ELR (cell line): ENCODE measurements at regions not wholly inside any gene's neighbourhood (a gene's known extent, or its start where the extent isn't known, plus 50 kb on each side); places are given as distances from the start of the nearest gene placed in this dataset.
"Not testable (repeated sequence)": the region's sequence is repeated elsewhere in the genome, so short reads cannot be mapped to it uniquely, and the experiment has no call there.

Experiments
- DNase-seq: peaks from one replicate; pipeline ENCODE4 v3.0.0-alpha.2; 2015; ENCODE audit warnings: low read depth

GRCh38 chr1:214861615-214862014 lies 220.9 kb upstream of the KCNK2 start:
- peak; percentile 42 for DNase-seq

- DNase-seq = peak; percentile 73
These were observed 220.1 kb upstream of the KCNK2 start for GRCh38 chr1:214862421-214862820.

DNA sequence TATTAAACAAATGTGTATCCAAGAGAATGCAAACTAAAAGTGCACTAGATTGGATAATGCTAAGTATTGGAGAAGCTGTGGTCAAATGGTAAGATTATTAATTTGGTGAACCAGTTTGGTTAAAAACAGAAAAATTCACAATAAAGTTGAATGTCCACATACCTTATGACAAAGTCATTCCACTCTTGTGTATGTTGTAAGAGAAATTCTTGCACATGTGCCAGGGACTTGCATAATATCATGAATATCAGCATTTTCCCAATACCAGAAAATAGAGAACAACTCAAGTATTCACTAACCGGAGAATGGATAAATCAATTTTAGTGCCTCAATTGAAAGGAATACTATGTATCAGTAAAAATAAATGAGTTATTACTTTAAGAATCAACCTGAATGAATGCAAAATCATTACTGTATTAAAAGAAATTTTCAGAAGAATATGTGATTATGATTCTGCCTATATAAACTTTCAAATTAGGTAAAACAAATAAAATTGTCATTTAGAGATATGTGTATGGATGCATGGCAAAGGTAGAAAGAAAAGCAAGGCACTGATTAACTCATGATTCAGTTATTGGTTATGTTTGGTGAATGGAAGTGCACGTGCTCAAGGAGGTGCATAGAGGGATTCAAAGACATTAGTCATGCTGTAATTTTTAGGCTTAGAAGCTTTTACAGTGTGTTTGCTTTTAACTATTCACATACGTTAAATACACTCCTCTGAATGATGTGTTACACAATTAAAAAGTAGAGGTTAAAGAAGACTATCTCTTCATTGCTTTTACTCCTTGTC lies 217.4 kb upstream of the KCNK2 start:
- DNase-seq = peak; percentile 88

GRCh38 chr1:214870426-214870825 lies 212.1 kb upstream of the KCNK2 start:
- not testable (repeated sequence) for DNase-seq

- no peak for DNase-seq
These were observed 201.6 kb upstream of the KCNK2 start for GRCh38 chr1:214880956-214881355.

DNA sequence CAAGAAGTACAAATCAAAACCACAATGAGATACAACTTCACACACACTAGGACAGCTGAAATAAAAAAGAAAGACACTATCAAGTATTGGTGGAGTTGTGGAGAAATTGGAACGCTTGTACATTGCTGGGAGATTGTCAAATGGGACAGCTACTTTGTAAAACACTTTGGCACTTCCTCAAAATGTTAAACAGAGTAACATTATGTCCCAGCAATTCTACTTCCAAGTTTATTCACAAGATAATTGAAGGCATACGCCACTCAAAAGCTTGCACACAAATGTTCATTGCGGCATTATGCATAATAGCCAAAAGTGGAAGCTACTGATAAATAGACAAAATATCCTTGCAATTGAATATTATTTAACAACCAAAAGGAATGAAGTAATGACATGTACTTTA lies 199.9 kb upstream of the KCNK2 start:
- no peak for DNase-seq

DNA sequence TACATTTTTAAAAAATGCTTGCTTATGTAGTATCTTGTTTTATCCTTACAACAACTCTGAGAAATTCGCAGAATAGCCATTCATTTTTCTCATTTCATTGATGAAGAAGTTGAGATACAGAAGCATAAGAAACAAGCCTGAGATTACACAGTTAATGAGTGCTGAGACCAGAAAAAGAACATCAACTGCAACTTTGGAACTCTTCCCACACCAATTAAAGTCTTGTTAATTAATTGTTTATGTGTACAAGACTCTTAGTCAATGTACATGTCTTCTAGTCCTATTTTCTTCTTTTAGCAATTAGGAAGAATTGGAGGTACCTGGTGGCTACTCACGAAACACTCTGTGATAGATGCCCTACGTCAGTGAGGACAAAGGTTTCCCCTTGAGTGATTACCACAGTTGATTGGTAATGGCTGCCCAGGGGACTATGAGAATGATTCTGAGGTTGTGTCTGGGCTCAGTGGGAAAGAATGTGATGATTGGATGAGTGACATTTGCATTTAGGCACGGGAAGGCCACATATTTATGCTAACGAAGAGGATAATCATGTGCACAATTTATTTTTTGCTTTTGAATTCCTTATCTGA lies 187.4 kb upstream of the KCNK2 start:
- no peak for DNase-seq

DNA sequence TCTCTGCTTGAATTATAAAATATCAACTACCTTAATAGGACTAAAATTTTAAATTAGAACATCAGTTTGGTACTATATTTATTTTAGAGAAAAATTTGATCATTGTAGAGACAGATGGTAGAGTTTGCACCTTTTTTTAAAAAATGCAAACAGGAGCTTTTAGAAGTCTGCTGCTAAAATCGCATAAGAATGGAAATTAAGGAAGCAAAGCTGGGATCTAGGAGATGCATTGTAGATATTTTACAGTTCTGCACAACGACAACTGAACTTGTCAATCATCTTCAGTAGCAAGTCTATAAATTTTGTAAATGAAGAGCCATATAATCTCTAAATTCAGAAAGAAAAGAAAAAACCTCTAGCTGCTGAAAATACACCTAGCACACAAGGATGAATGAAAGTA lies 185.6 kb upstream of the KCNK2 start:
- no peak for DNase-seq

GRCh38 chr1:214897581-214897980 lies 185.0 kb upstream of the KCNK2 start:
- DNase-seq = no peak

DNA sequence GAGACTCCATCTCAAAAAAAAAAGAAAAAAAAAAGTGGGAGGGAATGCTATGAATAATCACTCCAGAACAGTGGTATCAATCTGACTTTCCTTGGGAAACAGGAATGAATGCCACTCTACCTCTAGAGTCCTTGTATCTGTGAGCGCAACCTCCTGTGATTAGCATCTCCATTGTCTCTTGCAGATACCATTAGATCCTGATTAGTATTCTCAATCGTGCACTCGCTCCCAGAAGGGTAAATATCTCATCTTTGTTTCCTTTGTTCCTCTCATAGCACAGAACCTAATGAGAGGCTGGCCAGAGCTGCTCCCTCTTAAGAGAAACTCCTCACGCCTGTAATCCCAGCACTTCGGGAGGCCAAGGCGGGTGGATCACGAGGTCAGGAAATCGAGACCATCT lies 184.4 kb upstream of the KCNK2 start:
- no peak for DNase-seq

- DNase-seq = no peak
These were observed 183.8 kb upstream of the KCNK2 start for GRCh38 chr1:214898718-214899117.

GRCh38 chr1:214899908-214900460 lies 182.6 kb upstream of the KCNK2 start:
- DNase-seq = peak; percentile 53

DNA sequence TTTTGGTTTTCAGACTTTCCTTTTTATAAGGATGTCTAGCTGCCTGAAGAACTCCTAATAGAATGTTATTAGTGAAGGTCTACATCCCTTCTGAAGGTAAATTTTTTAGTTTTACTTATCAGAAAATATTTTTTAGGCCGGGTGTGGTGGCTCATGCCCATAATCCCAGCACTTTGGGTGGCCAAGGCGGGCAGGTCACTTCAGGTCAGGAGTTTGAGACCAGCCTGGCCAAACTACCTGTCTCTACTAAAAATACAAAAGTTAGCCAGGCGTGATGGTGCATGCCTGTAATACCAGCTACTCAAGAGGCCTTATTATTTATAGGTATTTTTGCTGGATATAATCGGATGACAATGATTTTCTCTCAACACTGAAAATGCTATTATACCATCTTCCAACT lies 181.9 kb upstream of the KCNK2 start:
- no peak for DNase-seq

- DNase-seq = peak; percentile 94
These were observed 180.8 kb upstream of the KCNK2 start for GRCh38 chr1:214901718-214902117.

GRCh38 chr1:214902636-214903320 lies 179.8 kb upstream of the KCNK2 start:
- peak; percentile 91 for DNase-seq

GRCh38 chr1:214912127-214912526 lies 170.4 kb upstream of the KCNK2 start:
- no peak for DNase-seq

DNA sequence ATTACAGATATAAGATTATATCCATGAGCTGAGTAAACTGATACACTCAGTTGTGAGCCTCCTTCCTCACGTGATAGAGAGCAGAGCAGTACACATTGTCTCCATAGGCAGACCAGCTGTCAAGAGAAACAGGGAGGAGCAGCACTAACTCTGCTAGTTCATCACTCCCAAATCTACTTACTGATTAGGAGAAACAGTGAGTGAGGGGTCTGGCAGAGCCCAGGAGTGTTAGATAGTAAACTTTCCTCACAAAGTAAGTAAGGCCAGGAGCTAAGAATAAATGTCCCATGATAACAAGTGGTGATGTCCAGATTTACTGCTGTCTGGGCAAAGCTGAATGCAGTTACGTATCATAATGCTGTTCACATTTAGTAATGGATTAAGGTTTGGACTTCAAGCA lies 168.6 kb upstream of the KCNK2 start:
- DNase-seq = no peak

DNA sequence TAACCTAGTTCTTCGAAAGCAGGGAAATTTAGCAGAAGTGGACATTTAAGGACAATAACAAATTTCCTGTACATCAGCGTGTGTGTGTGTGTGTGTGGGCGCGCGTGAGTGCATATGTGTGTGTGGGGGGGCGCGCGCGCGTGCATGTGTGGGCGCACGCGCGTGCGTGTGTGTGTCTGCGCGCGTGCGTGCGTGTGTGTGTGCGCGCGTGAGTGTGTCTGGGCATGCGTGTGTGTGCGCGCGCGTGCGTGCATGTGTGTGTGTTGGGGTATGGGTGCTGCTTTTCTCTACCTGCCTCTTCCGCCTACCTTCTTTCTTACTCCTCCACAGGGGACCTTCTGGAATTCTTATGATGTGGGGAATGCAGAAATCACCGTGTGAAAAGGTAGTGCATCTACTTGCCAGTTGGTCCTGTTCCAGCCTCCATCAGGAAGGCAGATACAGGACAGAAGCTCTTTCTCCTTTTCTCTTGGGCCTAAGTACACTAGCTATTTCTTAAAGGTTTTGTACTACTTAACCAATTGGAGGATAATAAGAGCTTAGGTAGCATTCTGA lies 165.4 kb upstream of the KCNK2 start:
- no peak for DNase-seq

- no peak for DNase-seq
These were observed 163.8 kb upstream of the KCNK2 start for GRCh38 chr1:214918745-214919144.

DNA sequence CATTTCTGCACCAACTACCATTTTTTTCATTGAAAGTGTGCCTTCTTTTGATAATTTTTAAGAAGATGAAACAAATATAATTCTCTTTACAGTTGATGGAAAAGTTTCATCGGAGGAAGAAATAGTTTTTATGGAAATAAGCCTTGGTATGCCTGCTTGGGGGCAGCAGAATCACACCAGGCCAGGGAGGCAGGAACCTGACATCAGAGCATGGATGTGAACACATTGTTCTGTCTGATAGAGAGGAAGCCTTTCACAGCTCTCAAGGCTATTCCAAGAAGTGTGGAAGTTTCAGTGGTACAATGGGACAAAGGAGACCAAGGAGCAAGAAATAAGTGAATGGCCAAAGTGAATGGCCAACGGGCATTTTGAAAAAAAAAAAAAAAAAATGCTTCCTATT lies 162.2 kb upstream of the KCNK2 start:
- DNase-seq = no peak

DNA sequence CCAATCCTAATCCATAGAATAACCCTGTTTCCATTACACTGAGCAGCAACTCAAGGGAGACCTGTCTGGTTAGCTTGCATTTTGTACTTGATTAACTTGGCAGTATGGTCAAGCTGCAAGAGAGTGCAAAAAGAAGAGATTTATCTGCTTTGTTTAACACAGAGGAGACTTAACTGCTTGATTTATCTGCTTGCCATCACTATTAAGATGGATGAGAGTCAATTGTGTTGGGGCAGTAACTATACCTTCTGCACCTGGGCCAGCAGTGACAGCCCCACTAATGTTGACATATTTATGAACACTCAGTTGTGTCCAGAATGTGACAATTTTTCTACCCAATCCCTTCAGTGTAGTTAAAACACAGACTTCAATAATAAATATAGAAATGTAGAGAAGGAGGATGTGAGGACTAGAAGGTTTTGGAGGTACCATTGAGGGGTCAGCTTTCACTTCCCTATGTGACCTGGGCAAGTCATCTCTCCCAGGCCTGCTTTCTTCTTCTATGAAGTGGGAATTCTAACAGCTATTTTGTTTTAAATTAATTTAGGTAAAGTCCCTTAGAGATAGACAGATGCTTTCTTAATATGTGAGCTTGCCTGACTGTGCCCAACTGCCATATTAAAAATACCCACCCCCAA lies 159.1 kb upstream of the KCNK2 start:
- no peak for DNase-seq

GRCh38 chr1:214927796-214928195 lies 154.7 kb upstream of the KCNK2 start:
- DNase-seq = no peak
